ENCODE measurements at regions not wholly inside any gene's neighbourhood (a gene's known extent, or its start where the extent isn't known, plus 50 kb on each side); places are given as distances from the start of the nearest gene placed in this dataset.
"Not testable (repeated sequence)": the region's sequence is repeated elsewhere in the genome, so short reads cannot be mapped to it uniquely, and the experiment has no call there.

- DNase-seq: no peak
These were observed 442.6 kb downstream of the PRDM2 start for GRCh38 chr1:14142397-14143100.

- no peak for DNase-seq
These were observed 443.8 kb downstream of the PRDM2 start for GRCh38 chr1:14143777-14144176.

GRCh38 chr1:14148526-14148925 is 448.5 kb downstream of the PRDM2 start:
- DNase-seq: no peak

GRCh38 chr1:14149431-14149830 is 449.1 kb upstream of the KAZN start:
- no peak for DNase-seq

GRCh38 chr1:14156543-14156942 is 441.9 kb upstream of the KAZN start:
- no peak for DNase-seq

- no peak for DNase-seq
These were observed 437.7 kb upstream of the KAZN start for GRCh38 chr1:14160781-14161180.

GRCh38 chr1:14163246-14163645 is 435.2 kb upstream of the KAZN start:
- DNase-seq: no peak

GRCh38 chr1:14165371-14165801 is 433.1 kb upstream of the KAZN start:
- DNase-seq: no peak

GRCh38 chr1:14167884-14168283 is 430.6 kb upstream of the KAZN start:
- no peak for DNase-seq

- no peak for DNase-seq
These were observed 430.0 kb upstream of the KAZN start for GRCh38 chr1:14168326-14169063.

- no peak for DNase-seq
These were observed 424.9 kb upstream of the KAZN start for GRCh38 chr1:14173598-14173997.

- DNase-seq: not testable (repeated sequence)
These were observed 420.6 kb upstream of the KAZN start for GRCh38 chr1:14177866-14178265.

GRCh38 chr1:14180738-14181137 is 417.7 kb upstream of the KAZN start:
- no peak for DNase-seq

GRCh38 chr1:14181191-14181795 is 417.2 kb upstream of the KAZN start:
- DNase-seq: no peak

GRCh38 chr1:14182856-14183255 is 415.6 kb upstream of the KAZN start:
- DNase-seq: no peak

- DNase-seq: no peak
These were observed 415.2 kb upstream of the KAZN start for GRCh38 chr1:14183329-14183728.

- DNase-seq: no peak
These were observed 414.0 kb upstream of the KAZN start for GRCh38 chr1:14184454-14184853.

GRCh38 chr1:14189381-14189780 is 409.1 kb upstream of the KAZN start:
- no peak for DNase-seq

GRCh38 chr1:14190508-14190907 is 408.0 kb upstream of the KAZN start:
- no peak for DNase-seq

- DNase-seq: no peak
These were observed 404.0 kb upstream of the KAZN start for GRCh38 chr1:14194511-14194910.

- no peak for DNase-seq
These were observed 393.4 kb upstream of the KAZN start for GRCh38 chr1:14205066-14205465.

- no peak for DNase-seq
These were observed 383.3 kb upstream of the KAZN start for GRCh38 chr1:14215151-14215550.

GRCh38 chr1:14217384-14217783 is 381.1 kb upstream of the KAZN start:
- DNase-seq: no peak

- DNase-seq: no peak
These were observed 378.2 kb upstream of the KAZN start for GRCh38 chr1:14220324-14220723.
